ENCODE measurements at regions not wholly inside any gene's neighbourhood (a gene's known extent, or its start where the extent isn't known, plus 50 kb on each side); places are given as distances from the start of the nearest gene placed in this dataset.

DNA sequence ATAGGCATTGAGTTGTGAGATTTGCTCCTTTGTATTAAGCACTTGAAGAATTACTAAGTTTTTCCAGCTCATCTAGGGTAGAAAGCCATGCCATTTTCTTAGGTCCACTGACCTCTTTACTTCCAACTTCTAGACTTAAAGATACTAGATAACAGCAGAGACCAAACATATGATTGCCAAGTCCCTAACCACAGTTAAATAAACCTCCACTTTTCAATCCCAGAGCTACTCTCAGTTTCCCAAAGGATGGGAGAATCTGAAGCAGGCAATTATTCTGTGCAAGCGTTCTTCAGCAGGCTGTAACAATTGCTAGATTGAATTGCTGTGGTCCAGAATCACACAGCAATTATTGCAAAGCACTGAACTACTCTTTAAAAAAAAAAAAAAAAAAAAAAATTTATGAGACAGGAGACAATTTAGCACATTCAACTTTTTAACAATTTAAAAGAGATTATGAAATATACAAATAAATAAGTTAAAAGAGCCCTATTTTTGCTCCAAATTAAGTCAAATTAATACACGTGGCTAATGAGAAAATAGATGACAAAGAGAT lies 104.0 kb upstream of the PRSS16 start:
- H3K27ac ChIP-seq: no peak overlapping the region
- no peak for TF ChIP-seq ZFX (IDR thresholded peaks at IDR 0.05)

DNA sequence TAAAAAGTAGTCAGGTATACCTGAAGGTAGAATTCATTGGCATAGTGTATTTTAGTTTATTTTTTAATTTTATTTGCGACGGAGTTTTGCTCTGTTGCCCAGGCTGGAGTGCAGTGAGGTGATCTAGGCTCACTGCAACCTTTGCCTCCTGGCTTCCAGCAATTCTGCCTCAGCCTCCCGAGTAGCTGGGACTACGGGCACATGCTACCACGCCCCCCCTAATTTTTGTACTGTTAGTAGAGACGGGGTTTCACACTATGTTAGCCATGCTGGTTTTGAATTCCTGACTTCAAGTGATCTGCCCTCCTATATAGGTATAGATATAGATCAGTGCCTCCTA lies 102.8 kb upstream of the PRSS16 start:
- TF ChIP-seq ZFX (IDR thresholded peaks at IDR 0.05): no peak
- TF ChIP-seq, protein P1, sequence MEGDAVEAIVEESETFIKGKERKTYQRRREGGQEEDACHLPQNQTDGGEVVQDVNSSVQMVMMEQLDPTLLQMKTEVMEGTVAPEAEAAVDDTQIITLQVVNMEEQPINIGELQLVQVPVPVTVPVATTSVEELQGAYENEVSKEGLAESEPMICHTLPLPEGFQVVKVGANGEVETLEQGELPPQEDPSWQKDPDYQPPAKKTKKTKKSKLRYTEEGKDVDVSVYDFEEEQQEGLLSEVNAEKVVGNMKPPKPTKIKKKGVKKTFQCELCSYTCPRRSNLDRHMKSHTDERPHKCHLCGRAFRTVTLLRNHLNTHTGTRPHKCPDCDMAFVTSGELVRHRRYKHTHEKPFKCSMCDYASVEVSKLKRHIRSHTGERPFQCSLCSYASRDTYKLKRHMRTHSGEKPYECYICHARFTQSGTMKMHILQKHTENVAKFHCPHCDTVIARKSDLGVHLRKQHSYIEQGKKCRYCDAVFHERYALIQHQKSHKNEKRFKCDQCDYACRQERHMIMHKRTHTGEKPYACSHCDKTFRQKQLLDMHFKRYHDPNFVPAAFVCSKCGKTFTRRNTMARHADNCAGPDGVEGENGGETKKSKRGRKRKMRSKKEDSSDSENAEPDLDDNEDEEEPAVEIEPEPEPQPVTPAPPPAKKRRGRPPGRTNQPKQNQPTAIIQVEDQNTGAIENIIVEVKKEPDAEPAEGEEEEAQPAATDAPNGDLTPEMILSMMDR (conservative IDR thresholded peaks at IDR 0.05): no peak
- peak overlapping the region; percentile 99 for H3K27ac ChIP-seq

DNA sequence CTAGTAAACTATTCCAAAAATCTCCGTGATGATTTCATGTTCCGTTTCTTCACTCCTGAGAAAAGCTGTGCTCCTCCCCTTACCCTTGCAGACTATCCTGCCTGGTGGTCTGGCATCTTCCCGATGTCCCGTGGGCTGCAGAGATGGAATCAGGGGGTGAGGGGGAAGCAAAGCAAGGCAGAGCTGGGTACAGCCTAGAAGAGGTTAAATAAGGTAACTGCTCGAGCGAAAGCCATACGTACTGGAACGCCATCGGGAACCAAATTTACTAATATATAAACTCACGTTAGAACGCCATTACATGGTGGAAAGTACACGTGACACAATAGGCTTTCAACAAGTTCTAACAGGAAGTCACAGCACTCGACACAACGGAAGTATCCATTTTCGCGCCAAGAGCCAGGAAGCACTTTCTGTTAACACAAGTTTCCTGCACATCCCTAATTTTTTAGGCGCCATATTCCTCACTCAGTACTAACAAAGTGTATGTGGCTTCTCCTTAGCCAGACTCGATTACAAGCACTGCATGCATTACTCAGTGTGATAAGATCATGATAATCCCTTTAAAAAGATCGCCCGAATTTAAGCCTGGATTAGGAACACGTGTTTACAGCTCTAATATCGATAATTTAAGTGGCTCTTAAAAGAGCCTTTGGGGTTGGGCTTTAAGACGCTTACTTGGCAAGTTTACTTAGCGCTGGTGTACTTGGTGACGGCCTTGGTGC lies 101.6 kb upstream of the PRSS16 start:
- TF ChIP-seq, protein P1 (conservative IDR thresholded peaks at IDR 0.05): no peak
- TF ChIP-seq ZFX (IDR thresholded peaks at IDR 0.05): no peak
- peak overlapping the region; percentile 99 for H3K27ac ChIP-seq

DNA sequence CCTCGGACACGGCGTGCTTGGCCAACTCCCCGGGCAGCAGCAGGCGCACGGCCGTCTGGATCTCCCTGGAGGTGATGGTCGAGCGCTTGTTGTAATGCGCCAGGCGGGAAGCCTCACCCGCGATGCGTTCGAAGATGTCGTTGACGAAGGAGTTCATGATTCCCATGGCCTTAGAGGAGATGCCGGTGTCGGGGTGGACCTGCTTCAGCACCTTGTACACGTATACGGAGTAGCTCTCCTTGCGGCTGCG lies 101.1 kb upstream of the PRSS16 start:
- H3K27ac ChIP-seq: peak overlapping the region; percentile 99

DNA sequence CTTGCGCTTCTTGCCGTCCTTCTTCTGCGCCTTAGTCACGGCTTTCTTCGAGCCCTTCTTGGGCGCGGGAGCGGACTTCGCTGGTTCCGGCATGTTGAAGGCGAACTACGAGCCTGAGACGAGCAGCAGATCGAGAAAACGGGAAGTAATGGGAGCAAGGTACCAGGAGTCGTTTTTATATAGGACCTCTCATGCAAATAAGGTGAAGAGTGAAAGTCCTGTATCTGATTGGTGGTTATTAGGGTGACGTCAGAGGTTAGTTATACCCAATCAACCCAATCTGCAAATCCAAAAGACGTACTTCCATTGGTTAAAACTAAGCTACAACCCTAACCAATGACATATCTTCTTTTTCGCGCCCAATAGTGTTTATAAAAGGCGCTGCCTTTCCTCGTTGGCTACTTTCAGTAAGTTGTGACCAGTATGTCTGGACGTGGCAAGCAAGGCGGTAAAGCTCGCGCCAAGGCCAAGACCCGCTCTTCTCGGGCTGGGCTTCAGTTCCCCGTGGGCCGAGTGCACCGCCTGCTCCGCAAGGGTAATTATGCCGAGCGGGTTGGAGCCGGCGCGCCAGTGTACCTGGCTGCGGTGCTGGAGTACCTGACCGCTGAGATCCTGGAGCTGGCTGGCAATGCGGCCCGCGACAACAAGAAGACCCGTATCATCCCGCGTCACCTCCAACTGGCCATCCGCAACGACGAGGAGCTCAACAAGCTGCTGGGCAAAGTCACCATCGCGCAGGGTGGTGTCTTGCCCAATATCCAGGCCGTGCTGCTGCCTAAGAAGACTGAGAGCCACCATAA lies 100.6 kb upstream of the PRSS16 start:
- peak; percentile 56 for TF ChIP-seq ZFX (IDR thresholded peaks at IDR 0.05)
- TF ChIP-seq, protein P1 (conservative IDR thresholded peaks at IDR 0.05): no peak
- H3K27ac ChIP-seq: peak overlapping the region; percentile 99

DNA sequence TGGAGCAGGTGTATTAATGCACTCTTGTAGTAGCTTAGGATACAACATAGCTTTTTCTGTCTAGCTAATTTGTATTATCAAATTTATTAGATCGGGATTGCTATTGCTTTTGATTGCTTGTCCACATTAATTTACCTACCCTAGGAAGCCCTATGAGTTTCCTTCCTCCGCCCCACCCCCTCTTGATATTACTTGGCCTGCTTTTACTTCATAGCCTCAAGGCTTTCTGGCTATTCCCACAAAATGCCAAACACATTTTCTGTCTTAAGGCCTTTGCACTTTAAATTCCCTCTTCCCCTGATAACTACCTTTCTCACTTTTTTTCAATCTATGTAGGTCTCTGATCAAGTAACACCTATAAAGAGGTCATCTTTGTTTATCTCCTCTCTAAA lies 99.1 kb upstream of the PRSS16 start:
- TF ChIP-seq, protein P1 (conservative IDR thresholded peaks at IDR 0.05): no peak
- TF ChIP-seq ZFX (IDR thresholded peaks at IDR 0.05): no peak
- no peak overlapping the region for H3K27ac ChIP-seq

DNA sequence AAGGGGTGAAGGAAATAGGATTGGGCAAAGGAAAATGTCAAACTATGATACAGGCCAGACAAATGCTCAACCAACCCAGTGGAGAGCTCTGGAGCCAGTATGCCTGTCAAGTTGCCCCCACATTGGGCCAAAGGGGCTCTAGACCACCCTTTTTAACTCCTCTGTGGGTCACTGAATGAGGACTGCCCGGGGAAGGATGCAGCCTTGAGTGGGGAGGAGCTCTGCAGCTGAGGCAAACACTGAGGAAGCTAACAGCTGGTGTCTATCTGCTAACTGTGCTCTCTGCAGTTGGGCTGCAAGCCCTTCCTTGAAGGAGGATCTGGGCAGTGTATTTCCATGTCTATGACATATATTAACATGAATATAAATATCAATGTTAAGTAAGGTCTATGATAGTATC lies 98.4 kb upstream of the PRSS16 start:
- TF ChIP-seq ZFX (IDR thresholded peaks at IDR 0.05): no peak
- TF ChIP-seq, protein P1 (conservative IDR thresholded peaks at IDR 0.05): no peak
- H3K27ac ChIP-seq: no peak overlapping the region; the same call in 1 of the 2 replicates

DNA sequence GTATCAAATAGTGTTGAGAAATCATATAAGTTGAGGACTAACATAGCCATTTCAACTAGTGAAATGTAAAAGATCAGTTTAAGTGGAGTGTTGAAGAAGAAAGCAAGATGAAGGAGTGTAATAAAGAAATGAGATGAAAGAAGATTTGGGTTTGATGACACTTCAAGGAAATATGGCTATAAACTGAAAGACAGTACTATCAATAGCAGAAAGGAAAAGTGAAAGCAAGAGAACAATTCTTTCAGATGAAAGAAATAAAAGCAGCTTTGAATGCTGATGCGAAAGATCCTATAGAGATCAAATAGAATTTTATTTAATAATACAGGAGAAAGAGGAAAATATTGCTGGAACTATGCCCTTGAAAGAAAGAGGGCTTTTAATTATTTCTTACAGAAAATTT lies 92.8 kb upstream of the PRSS16 start:
- no peak for TF ChIP-seq ZFX (IDR thresholded peaks at IDR 0.05)
- TF ChIP-seq, protein P1 (conservative IDR thresholded peaks at IDR 0.05): no peak
- H3K27ac ChIP-seq: no peak overlapping the region

Data from C4-2B (cell line).